Activated CD8-positive, alpha-beta T cell treated with anti-CD3 and anti-CD28 coated beads, Interleukin-2, amount 10 ng/mL, durations not matched to agents 7 days and 5 days (primary cell): ENCODE measurements at regions not wholly inside any gene's neighbourhood (a gene's known extent, or its start where the extent isn't known, plus 50 kb on each side); places are given as distances from the start of the nearest gene placed in this dataset.

Source experiments
- ATAC-seq: fragments of 150-1000 bp; cut with Tn5 transposase; one replicate; pipeline ENCODE4 v1.10.0; 2021; ENCODE audit warnings: moderate library complexity
- CTCF ChIA-PET: fragments of 350-600 bp; sonication (Branson Sonifier 250); formaldehyde crosslinking; loops from one replicate; lab custom pipeline; 2021; ENCODE audit warnings: antibody characterized with exemption; lab: Charles Lee
- POLR2A ChIA-PET: fragments of 350-600 bp; sonication (Branson Sonifier 250); formaldehyde crosslinking; loops from one replicate; lab custom pipeline; 2021; ENCODE audit warnings: antibody characterized with exemption; lab: Charles Lee
- DNase-seq: peaks from one replicate; pipeline ENCODE4 v3.0.0-alpha.2; 2020
- H3K27ac Mint-ChIP-seq: one replicate; pipeline ENCODE4 v1.8.0; 2021; ENCODE audit warnings: mild to moderate bottlenecking, mixed read lengths
- H3K27me3 Mint-ChIP-seq: one replicate; pipeline ENCODE4 v1.8.0; 2021; ENCODE audit warnings: low read depth, mixed read lengths
- H3K36me3 Mint-ChIP-seq: one replicate; pipeline ENCODE4 v1.8.0; 2021; ENCODE audit warnings: low read depth, mixed read lengths
- H3K4me1 Mint-ChIP-seq: one replicate; pipeline ENCODE4 v1.8.0; 2021; ENCODE audit warnings: low read depth, mixed read lengths
- H3K4me3 Mint-ChIP-seq: one replicate; pipeline ENCODE4 v1.8.0; 2021; ENCODE audit warnings: mild to moderate bottlenecking, mixed read lengths
- H3K9me3 Mint-ChIP-seq: one replicate; pipeline ENCODE4 v1.8.0; 2022; ENCODE audit warnings: mixed read lengths; ENCODE audit not compliant: insufficient read depth

DNA sequence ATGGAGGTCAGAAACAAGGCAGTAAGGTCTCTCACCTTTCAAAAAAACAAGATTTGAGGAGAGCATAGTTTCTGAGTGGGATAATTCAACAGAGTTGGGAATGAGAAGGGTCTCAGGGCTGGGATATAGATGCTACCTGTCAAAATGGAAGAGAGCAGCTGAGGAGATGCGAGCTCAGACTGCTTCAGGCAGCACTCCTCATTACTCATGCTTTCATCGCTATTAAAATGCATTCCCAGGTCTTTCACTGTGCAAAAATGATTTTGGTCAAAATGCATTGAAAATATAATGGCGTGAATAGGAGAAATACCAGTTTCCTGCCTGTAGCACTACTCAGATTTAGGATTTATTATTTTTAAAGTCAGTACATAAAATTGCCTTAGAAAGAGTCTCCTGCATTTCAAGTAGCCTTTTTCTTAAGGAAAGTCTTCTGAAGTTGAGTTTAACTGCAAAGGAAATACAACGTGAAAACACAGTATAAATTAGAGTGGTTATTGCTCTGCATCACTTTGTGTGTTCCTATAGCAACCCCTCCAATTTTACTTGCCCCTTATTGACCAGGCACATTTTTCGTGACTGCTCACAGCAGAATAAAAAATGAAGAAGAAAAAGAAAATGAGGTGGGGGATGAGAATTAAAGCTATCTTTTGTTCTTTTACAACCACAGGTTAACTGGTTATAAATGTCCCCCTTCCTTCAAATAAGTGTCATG is 724.8 kb upstream of the SEMA6A start:
- Mint-ChIP-seq H3K36me3 (no peaks in the 10 kb centered on the region), H3K9me3 (peaks cover 5% of the 10 kb centered on the region), H3K27ac (no peak overlapping the region), H3K4me1 (no peaks in the 10 kb centered on the region), H3K27me3 (no peaks in the 10 kb centered on the region), H3K4me3 (no peak overlapping the region)
- POLR2A ChIA-PET = no interaction called here
- ATAC-seq = no peak
- CTCF ChIA-PET = no interaction called here
- DNase-seq = no peak

DNA sequence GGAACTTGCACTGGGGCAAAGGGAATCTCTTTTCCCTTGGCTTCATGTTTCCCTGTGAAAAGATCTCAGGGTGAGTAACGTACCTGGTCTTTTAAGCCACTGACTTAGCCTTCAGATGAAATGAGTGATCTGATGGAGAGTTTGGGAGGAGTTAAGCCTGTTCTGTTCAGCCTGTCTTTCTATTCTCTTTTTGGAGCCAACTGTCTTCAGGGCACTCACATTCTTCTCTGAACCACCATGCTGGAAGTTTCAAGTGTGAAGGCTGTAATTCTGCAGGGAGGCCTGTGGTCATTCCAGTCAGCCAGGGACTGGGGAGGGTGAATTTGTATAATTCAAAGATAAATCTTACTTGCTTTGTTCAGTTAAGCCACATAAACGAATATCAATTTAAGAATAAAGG is 722.2 kb upstream of the SEMA6A start:
- DNase-seq = no peak
- Mint-ChIP-seq H3K27ac (no peak overlapping the region), H3K4me3 (no peak overlapping the region), H3K36me3 (no peaks in the 10 kb centered on the region), H3K27me3 (no peaks in the 10 kb centered on the region), H3K4me1 (no peaks in the 10 kb centered on the region), H3K9me3 (no peaks in the 10 kb centered on the region)
- no peak for ATAC-seq
- POLR2A ChIA-PET = no interaction called here
- CTCF ChIA-PET = no interaction called here

DNA sequence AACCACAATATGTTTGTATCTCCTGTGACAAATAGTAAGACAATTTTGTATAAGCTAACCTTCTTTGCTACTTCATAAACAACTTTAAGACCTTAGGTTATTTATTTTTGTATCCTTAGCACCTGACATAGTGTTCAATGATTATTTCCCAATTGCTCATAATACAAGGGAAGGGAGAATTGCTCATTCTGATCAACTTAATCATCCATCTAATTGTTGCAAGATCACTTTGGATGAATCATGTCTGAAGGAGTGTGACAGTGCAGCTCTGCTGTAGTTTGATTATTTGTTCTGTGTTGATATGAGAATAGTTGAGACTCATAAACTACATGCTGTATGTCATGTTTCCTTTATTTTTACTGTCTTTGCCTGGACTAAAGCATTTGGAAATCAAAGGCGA is 721.3 kb upstream of the SEMA6A start:
- Mint-ChIP-seq H3K36me3 (no peaks in the 10 kb centered on the region), H3K4me3 (no peak overlapping the region), H3K27ac (no peak overlapping the region), H3K27me3 (no peaks in the 10 kb centered on the region), H3K9me3 (no peaks in the 10 kb centered on the region), H3K4me1 (no peaks in the 10 kb centered on the region)
- CTCF ChIA-PET = no interaction called here
- DNase-seq (no peak), ATAC-seq (no peak)
- POLR2A ChIA-PET = no interaction called here

- Mint-ChIP-seq H3K27me3 (no peaks in the 10 kb centered on the region), H3K27ac (no peak overlapping the region), H3K4me1 (no peaks in the 10 kb centered on the region), H3K4me3 (no peak overlapping the region), H3K9me3 (peaks cover 4% of the 10 kb centered on the region), H3K36me3 (no peaks in the 10 kb centered on the region)
- DNase-seq (no peak), ATAC-seq (no peak)
- CTCF ChIA-PET = no interaction called here
- POLR2A ChIA-PET = no interaction called here
Observed at GRCh38 chr5:117286813-117287212, 712.2 kb upstream of the SEMA6A start.

DNA sequence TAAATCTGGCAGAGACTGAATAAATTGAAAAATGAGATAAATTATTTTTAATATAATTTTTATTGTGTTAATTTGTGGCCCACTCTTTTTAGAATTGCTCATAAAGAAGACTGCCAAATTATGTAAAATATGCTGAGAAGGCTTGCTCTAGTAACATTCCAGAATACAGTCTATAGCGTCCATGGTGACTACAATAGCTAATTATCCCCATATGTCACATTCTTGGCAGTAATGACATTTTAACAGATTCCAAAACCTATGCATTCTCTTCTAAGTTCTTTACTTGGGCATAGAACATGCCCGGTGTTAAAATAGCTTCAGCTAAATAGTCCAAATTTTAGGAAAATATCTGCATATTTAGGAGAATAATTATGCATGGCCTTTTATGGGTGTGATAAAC is 697.0 kb upstream of the SEMA6A start:
- ChIA-PET CTCF (no interaction called here), POLR2A (no interaction called here)
- no peak overlapping the region for H3K4me3 Mint-ChIP-seq

DNA sequence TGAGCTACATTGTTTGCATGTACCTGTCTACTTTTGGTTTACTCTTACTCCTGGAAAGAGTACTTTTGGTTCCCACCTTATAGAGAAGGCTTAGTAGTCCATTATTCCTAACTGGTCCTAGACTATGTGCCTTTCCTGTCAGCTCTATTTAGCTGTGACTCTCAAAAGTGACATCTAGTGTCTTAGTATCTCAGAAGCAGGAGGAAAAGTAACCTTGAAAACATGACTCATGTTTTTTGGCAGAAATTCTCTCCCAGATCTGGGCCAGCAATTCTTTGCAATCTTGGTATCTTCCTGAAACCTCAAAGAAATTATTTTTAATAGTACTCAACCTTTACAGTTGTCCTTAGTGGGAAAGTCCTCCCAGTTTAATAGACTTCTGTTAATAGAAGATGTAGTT is 691.7 kb upstream of the SEMA6A start:
- DNase-seq = no peak
- CTCF ChIA-PET = no interaction called here
- H3K27ac Mint-ChIP-seq = no peak overlapping the region
- peaks cover 5% of the 10 kb centered on the region for H3K9me3 Mint-ChIP-seq
- POLR2A ChIA-PET = interaction anchor here (0.7 kb wide), 1 partner anchor 65 kb away, joined by 3 read pairs; no protein-coding TSS in a partner anchor
- ATAC-seq = no peak
- no peaks in the 10 kb centered on the region for H3K4me1 Mint-ChIP-seq
- H3K27me3 Mint-ChIP-seq = no peaks in the 10 kb centered on the region
- no peak overlapping the region for H3K4me3 Mint-ChIP-seq
- no peaks in the 10 kb centered on the region for H3K36me3 Mint-ChIP-seq

More for the DNA sequence above, 697.0 kb upstream of the SEMA6A start:
- Mint-ChIP-seq H3K27ac (no peak overlapping the region), H3K27me3 (no peaks in the 10 kb centered on the region), H3K9me3 (peaks cover 9% of the 10 kb centered on the region), H3K4me1 (no peaks in the 10 kb centered on the region), H3K36me3 (no peaks in the 10 kb centered on the region)
- DNase-seq (no peak), ATAC-seq (no peak)

DNA sequence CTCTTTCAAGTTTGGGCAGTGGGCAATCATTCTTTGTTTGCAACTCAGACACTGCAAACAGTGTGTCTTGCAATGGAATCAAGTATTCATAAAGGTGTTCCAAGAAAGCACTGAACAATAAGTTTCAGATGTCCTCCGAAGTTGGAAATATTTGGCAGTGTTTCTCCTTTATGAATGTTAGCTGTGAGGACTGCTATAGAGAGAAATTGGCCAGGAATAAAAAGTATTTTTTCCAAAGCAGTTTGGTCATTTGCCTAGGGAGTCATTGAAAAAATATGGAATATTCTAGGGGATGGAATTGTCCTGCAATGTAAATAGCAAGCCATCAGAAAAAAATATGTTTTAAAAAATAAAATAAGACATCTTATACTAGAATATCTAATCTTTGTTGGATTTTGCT is 688.6 kb upstream of the SEMA6A start:
- no peaks in the 10 kb centered on the region for H3K4me1 Mint-ChIP-seq
- POLR2A ChIA-PET = no interaction called here
- no peak overlapping the region for H3K27ac Mint-ChIP-seq
- no peaks in the 10 kb centered on the region for H3K36me3 Mint-ChIP-seq
- CTCF ChIA-PET = no interaction called here
- ATAC-seq = no peak
- no peak overlapping the region for H3K4me3 Mint-ChIP-seq
- DNase-seq = no peak
- H3K9me3 Mint-ChIP-seq = peaks cover 5% of the 10 kb centered on the region
- H3K27me3 Mint-ChIP-seq = no peaks in the 10 kb centered on the region

- no peaks in the 10 kb centered on the region for H3K27me3 Mint-ChIP-seq
- no peak overlapping the region for H3K27ac Mint-ChIP-seq
- no peaks in the 10 kb centered on the region for H3K4me1 Mint-ChIP-seq
- CTCF ChIA-PET = no interaction called here
- no peak overlapping the region for H3K4me3 Mint-ChIP-seq
- peaks cover 5% of the 10 kb centered on the region for H3K9me3 Mint-ChIP-seq
- POLR2A ChIA-PET = no interaction called here
- ATAC-seq (no peak), DNase-seq (no peak)
- H3K36me3 Mint-ChIP-seq = no peaks in the 10 kb centered on the region
Observed at GRCh38 chr5:117262572-117263131, 688.0 kb upstream of the SEMA6A start.

- peaks cover 5% of the 10 kb centered on the region for H3K9me3 Mint-ChIP-seq
- no peak overlapping the region for H3K4me3 Mint-ChIP-seq
- H3K4me1 Mint-ChIP-seq = no peaks in the 10 kb centered on the region
- POLR2A ChIA-PET = no interaction called here
- no peaks in the 10 kb centered on the region for H3K36me3 Mint-ChIP-seq
- CTCF ChIA-PET = no interaction called here
- DNase-seq (no peak), ATAC-seq (no peak)
- no peaks in the 10 kb centered on the region for H3K27me3 Mint-ChIP-seq
- no peak overlapping the region for H3K27ac Mint-ChIP-seq
Observed at GRCh38 chr5:117261948-117262571, 687.4 kb upstream of the SEMA6A start.

DNA sequence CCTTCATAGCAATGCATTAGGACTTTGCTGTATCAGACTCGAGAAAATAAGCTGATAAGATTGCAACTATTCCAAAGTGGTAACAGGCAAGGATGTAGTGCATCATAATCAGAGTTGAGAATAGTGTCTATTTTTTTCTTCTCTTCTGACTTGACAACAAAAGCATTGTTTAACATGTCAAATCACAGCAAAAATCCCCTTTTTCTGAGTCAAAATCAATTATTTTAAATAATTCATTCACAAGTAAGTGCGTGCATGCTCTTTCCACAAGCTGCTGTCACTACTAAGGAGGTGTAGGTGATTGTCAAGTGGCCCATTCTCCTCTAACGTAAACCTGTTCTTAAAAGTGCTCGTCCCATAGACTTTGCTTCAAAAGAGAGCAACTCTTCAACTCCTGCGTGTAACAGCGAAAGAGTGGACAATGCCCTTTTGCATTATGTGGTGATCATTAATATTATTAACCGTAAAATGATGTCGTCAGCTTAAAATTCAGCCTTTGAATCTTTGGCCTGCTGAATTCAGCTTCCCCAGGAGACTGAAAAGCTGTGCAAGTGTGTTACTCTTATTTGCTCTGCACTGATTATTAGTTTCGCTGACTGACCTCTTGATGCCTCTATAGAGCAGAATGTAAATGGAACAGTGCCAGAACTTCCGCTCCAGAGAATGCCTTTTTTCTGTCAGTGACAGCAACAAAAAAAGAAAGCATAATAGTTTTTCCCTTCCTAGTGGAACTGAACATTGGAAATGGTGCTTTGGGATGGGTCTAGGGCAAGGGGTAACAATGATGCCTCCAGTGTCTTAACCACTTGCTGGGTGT is 680.8 kb upstream of the SEMA6A start:
- Mint-ChIP-seq H3K4me3 (no peak overlapping the region), H3K9me3 (no peaks in the 10 kb centered on the region)

DNA sequence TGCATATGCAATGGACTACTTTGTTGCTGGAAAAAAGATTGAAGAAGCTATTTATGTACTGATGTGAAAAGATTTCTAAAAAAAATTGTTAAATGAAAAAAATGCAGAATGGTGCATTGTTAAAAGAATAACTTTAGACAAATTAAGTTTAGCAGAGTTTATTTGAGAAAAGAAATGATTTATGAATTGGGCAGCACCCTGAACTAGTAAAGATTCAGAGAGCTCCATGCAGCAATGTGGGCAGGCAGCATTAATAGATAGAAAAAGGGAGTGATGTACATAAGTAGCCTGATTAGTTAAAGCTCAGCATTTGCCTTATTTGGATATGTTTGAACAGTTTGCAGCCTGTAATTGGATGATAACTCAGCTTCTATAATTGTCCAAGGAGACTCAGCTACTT is 677.9 kb upstream of the SEMA6A start:
- Mint-ChIP-seq H3K9me3 (no peaks in the 10 kb centered on the region), H3K36me3 (no peaks in the 10 kb centered on the region)
- no peak for DNase-seq

More for the DNA sequence above, 680.8 kb upstream of the SEMA6A start:
- no peak overlapping the region for H3K27ac Mint-ChIP-seq
- DNase-seq (no peak), ATAC-seq (no peak)
- no peaks in the 10 kb centered on the region for H3K36me3 Mint-ChIP-seq
- ChIA-PET CTCF (no interaction called here), POLR2A (no interaction called here)
- H3K4me1 Mint-ChIP-seq = no peaks in the 10 kb centered on the region
- H3K27me3 Mint-ChIP-seq = no peaks in the 10 kb centered on the region

More for the DNA sequence above, 677.9 kb upstream of the SEMA6A start:
- Mint-ChIP-seq H3K4me1 (no peaks in the 10 kb centered on the region), H3K27me3 (no peaks in the 10 kb centered on the region), H3K27ac (no peak overlapping the region), H3K4me3 (no peak overlapping the region)
- POLR2A ChIA-PET = no interaction called here
- ATAC-seq = no peak
- CTCF ChIA-PET = no interaction called here
